Liver (tissue), 8 donors: ENCODE measurements at regions not wholly inside any gene's neighbourhood (a gene's known extent, or its start where the extent isn't known, plus 50 kb on each side); places are given as distances from the start of the nearest gene placed in this dataset.

Source experiments
- DNase-seq: peaks from one replicate; pipeline ENCODE4 v3.0.0-alpha.2; 2017; ENCODE audit warnings: low spot score
- H3K27ac ChIP-seq, 2 donors: one replicate each; pipeline ENCODE4 v1.7.0; 2013; ENCODE audit warnings: inconsistent platforms in 2 of 2, low read length in 2 of 2, control low read depth in 1 of 2, low read depth in 1 of 2, mild to moderate bottlenecking in 1 of 2
- H3K27me3 ChIP-seq, 4 donors: one replicate each; pipeline versions ENCODE4 v1.6.1 to v1.7.0; 2013; ENCODE audit warnings: low read length in 3 of 4, inconsistent platforms in 1 of 4, mild to moderate bottlenecking in 1 of 4, moderate library complexity in 1 of 4; ENCODE audit not compliant: control insufficient read depth in 4 of 4, insufficient read depth in 4 of 4
- H3K36me3 ChIP-seq, 4 donors: one replicate each; pipeline versions ENCODE4 v1.6.1 to v1.7.0; 2013; ENCODE audit warnings: low read length in 3 of 4, mild to moderate bottlenecking in 3 of 4, low read depth in 1 of 4, moderate library complexity in 1 of 4; ENCODE audit not compliant: control insufficient read depth in 4 of 4, insufficient read depth in 3 of 4
- H3K4me1 ChIP-seq, 4 donors: one replicate each; pipeline versions ENCODE4 v1.6.1 to v1.7.0; 2013; ENCODE audit warnings: low read length in 3 of 4, mild to moderate bottlenecking in 3 of 4, moderate library complexity in 1 of 4; ENCODE audit not compliant: control insufficient read depth in 4 of 4, insufficient read depth in 4 of 4
- H3K4me3 ChIP-seq, 3 donors: one replicate each; pipeline versions ENCODE4 v1.6.1 to v1.7.0; 2013; ENCODE audit warnings: low read length in 3 of 3, control low read depth in 1 of 3, low read depth in 1 of 3, mild to moderate bottlenecking in 1 of 3
- H3K9ac ChIP-seq, 2 donors: one replicate each; pipeline ENCODE4 v1.7.0; 2013; ENCODE audit warnings: low read length in 2 of 2, mild to moderate bottlenecking in 2 of 2, moderate library complexity in 2 of 2, control low read depth in 1 of 2, low read depth in 1 of 2
- H3K9me3 ChIP-seq, 4 donors: one replicate each; pipeline versions ENCODE4 v1.6.1 to v1.7.0; 2013; ENCODE audit warnings: low read length in 3 of 4; ENCODE audit not compliant: control insufficient read depth in 4 of 4
- EGR1 ChIP-seq, 2 donors: IDR thresholded peaks; 2 replicates each; pipeline ENCODE4 v1.6.1; 2016 to 2018; ENCODE audit warnings: antibody characterized with exemption in 2 of 2, low read depth in 2 of 2
- FOXA1 ChIP-seq: IDR thresholded peaks from 2 replicates; pipeline ENCODE4 v1.6.1; 2016; ENCODE audit warnings: antibody characterized with exemption
- GABPA ChIP-seq, 2 donors: IDR thresholded peaks in 1 of 2; conservative IDR thresholded peaks in 1 of 2; 2 replicates each; pipeline ENCODE4 v1.6.1; 2016; ENCODE audit warnings: antibody characterized with exemption in 2 of 2, mild to moderate bottlenecking in 1 of 2, moderate library complexity in 1 of 2
- HNF4G ChIP-seq: IDR thresholded peaks from 2 replicates; pipeline ENCODE4 v1.6.1; 2016; ENCODE audit warnings: antibody characterized with exemption
- RAD21 ChIP-seq, 2 donors: IDR thresholded peaks; 2 replicates each; pipeline ENCODE4 v1.6.1; 2016; ENCODE audit warnings: antibody characterized with exemption in 2 of 2, mild to moderate bottlenecking in 2 of 2
- TAF1 ChIP-seq: conservative IDR thresholded peaks from 2 replicates; pipeline ENCODE4 v1.6.1; 2016; ENCODE audit warnings: antibody characterized with exemption, mild to moderate bottlenecking
- WGBS: extraction: QIAGEN DNeasy Blood & Tissue Kit; methylation state at CpG from one replicate; pipeline ENCODE4 v1.1.7; 2013; 5-methylcytosine and 5-hydroxymethylcytosine counted together
- TF ChIP-seq, protein P1 (sequence below): fragments of 150-350 bp; IDR thresholded peaks from 2 replicates; pipeline ENCODE4 v1.5.1; 2017; ENCODE audit warnings: improper control_type of control experiment, low read depth, low read length; ENCODE audit not compliant: missing input control
- TF ChIP-seq, protein P2 (sequence below): IDR thresholded peaks from 2 replicates; pipeline ENCODE4 v1.6.1; 2016; ENCODE audit warnings: antibody characterized with exemption
- TF ChIP-seq, protein P3 (sequence below): IDR thresholded peaks from 2 replicates; pipeline ENCODE4 v1.6.1; 2016; ENCODE audit warnings: antibody characterized with exemption
- TF ChIP-seq, protein P4 (sequence below): IDR thresholded peaks from 2 replicates; pipeline ENCODE4 v1.6.1; 2016; ENCODE audit warnings: antibody characterized with exemption, mild to moderate bottlenecking
- TF ChIP-seq, protein P5 (sequence below): IDR thresholded peaks from 2 replicates; pipeline ENCODE4 v1.6.1; 2016; ENCODE audit warnings: antibody characterized with exemption
- donor health status: healthy.
- donor health status: healthy.
- donor health status: healthy.
- donor health status: healthy.
- donor health status: healthy.

DNA sequence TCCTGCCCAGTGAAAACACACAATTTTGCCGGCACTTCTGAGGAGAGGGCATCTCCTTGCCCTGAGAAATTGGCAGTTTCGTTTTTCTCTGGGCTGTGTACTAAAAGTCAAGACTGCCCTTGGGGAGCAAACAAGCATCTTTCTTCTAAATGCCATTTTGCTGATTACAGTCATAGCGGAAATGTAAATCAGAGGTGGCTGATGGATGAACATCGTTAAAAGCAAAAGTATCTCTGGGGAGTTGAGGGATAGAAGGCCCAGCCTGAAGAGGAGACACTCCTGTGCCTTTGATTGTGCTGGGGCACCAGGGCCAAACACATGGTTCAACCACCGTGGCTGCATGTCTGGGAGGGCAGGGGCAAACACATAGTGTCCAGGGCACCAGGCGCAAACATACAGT is 49.8 kb downstream of the ABCC12 start:
- Histone ChIP-seq H3K36me3 (no peaks in the 10 kb centered on the region), H3K4me3 (no peak overlapping the region), H3K9me3 (no peaks in the 10 kb centered on the region), H3K27ac (no peak overlapping the region), H3K9ac (no peak overlapping the region), H3K27me3 (peaks cover 0 to 2% (median 0%) of the 10 kb centered on the region in 4 donors), H3K4me1 (no peaks in the 10 kb centered on the region)
- no peak for DNase-seq
- TF ChIP-seq, protein P1, sequence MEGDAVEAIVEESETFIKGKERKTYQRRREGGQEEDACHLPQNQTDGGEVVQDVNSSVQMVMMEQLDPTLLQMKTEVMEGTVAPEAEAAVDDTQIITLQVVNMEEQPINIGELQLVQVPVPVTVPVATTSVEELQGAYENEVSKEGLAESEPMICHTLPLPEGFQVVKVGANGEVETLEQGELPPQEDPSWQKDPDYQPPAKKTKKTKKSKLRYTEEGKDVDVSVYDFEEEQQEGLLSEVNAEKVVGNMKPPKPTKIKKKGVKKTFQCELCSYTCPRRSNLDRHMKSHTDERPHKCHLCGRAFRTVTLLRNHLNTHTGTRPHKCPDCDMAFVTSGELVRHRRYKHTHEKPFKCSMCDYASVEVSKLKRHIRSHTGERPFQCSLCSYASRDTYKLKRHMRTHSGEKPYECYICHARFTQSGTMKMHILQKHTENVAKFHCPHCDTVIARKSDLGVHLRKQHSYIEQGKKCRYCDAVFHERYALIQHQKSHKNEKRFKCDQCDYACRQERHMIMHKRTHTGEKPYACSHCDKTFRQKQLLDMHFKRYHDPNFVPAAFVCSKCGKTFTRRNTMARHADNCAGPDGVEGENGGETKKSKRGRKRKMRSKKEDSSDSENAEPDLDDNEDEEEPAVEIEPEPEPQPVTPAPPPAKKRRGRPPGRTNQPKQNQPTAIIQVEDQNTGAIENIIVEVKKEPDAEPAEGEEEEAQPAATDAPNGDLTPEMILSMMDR = no peak
- TF ChIP-seq HNF4G (no peak), FOXA1 (no peak), RAD21 (IDR thresholded peaks at IDR 0.05) (no peak)
- TF ChIP-seq, protein P2, sequence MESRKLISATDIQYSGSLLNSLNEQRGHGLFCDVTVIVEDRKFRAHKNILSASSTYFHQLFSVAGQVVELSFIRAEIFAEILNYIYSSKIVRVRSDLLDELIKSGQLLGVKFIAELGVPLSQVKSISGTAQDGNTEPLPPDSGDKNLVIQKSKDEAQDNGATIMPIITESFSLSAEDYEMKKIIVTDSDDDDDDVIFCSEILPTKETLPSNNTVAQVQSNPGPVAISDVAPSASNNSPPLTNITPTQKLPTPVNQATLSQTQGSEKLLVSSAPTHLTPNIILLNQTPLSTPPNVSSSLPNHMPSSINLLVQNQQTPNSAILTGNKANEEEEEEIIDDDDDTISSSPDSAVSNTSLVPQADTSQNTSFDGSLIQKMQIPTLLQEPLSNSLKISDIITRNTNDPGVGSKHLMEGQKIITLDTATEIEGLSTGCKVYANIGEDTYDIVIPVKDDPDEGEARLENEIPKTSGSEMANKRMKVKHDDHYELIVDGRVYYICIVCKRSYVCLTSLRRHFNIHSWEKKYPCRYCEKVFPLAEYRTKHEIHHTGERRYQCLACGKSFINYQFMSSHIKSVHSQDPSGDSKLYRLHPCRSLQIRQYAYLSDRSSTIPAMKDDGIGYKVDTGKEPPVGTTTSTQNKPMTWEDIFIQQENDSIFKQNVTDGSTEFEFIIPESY = no peak
- WGBS = 82% methylated on average over 6 of the region's 6 CpGs

DNA sequence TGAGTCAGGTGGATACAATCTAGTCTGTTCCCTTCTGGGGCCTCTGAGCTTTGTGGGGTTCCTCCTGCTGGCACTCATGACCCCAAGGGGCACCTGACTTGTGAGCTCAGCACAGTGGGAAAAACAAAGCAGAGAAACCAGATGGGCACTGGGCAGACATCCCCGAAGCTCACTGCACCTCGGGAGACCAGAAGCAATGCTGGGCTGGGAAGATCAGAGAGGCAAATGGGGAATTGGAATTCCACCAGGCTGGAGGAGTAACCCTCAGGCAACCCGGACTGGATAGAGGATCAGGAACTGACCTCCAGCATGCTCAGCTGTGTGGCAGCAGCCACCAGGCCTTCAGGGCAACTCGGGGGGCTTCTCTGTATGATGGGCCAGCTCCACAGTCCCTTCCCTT is 50.3 kb downstream of the ABCC12 start:
- H3K9ac ChIP-seq = no peak overlapping the region
- no peaks in the 10 kb centered on the region for H3K36me3 ChIP-seq
- no peak overlapping the region for H3K4me3 ChIP-seq
- H3K9me3 ChIP-seq = no peaks in the 10 kb centered on the region
- 70% methylated on average over 4 of the region's 4 CpGs for WGBS
- peaks cover 0 to 2% (median 0%) of the 10 kb centered on the region in 4 donors for H3K27me3 ChIP-seq
- no peak overlapping the region for H3K27ac ChIP-seq
- no peaks in the 10 kb centered on the region for H3K4me1 ChIP-seq
- no peak for DNase-seq
- TF ChIP-seq RAD21 (IDR thresholded peaks at IDR 0.05) = no peak
- TF ChIP-seq, protein P3, sequence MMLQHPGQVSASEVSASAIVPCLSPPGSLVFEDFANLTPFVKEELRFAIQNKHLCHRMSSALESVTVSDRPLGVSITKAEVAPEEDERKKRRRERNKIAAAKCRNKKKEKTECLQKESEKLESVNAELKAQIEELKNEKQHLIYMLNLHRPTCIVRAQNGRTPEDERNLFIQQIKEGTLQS = no peak
- TF ChIP-seq, protein P4, sequence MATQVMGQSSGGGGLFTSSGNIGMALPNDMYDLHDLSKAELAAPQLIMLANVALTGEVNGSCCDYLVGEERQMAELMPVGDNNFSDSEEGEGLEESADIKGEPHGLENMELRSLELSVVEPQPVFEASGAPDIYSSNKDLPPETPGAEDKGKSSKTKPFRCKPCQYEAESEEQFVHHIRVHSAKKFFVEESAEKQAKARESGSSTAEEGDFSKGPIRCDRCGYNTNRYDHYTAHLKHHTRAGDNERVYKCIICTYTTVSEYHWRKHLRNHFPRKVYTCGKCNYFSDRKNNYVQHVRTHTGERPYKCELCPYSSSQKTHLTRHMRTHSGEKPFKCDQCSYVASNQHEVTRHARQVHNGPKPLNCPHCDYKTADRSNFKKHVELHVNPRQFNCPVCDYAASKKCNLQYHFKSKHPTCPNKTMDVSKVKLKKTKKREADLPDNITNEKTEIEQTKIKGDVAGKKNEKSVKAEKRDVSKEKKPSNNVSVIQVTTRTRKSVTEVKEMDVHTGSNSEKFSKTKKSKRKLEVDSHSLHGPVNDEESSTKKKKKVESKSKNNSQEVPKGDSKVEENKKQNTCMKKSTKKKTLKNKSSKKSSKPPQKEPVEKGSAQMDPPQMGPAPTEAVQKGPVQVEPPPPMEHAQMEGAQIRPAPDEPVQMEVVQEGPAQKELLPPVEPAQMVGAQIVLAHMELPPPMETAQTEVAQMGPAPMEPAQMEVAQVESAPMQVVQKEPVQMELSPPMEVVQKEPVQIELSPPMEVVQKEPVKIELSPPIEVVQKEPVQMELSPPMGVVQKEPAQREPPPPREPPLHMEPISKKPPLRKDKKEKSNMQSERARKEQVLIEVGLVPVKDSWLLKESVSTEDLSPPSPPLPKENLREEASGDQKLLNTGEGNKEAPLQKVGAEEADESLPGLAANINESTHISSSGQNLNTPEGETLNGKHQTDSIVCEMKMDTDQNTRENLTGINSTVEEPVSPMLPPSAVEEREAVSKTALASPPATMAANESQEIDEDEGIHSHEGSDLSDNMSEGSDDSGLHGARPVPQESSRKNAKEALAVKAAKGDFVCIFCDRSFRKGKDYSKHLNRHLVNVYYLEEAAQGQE = no peak
- no peak for TF ChIP-seq EGR1 (IDR thresholded peaks at IDR 0.05; ENCODE audit: low read depth in 2 of 2)
- TF ChIP-seq, protein P1 = no peak
- TF ChIP-seq, protein P5, sequence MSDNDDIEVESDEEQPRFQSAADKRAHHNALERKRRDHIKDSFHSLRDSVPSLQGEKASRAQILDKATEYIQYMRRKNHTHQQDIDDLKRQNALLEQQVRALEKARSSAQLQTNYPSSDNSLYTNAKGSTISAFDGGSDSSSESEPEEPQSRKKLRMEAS = no peak
- no peak for TF ChIP-seq GABPA (IDR thresholded peaks at IDR 0.05 in 1 of 2, conservative IDR thresholded peaks at IDR 0.05 in 1 of 2)
- TF ChIP-seq TAF1 = no peak
